GM18861 (cell line): ENCODE measurements at regions not wholly inside any gene's neighbourhood (a gene's known extent, or its start where the extent isn't known, plus 50 kb on each side); places are given as distances from the start of the nearest gene placed in this dataset.
"Not testable (repeated sequence)": the region's sequence is repeated elsewhere in the genome, so short reads cannot be mapped to it uniquely, and the experiment has no call there.

ENCODE experiments used
- ATAC-seq: cut with Tn5 transposase; IDR thresholded peaks from one replicate; pipeline ENCODE4 v1.9.1; 2021; ENCODE audit not compliant: unreplicated experiment

DNA sequence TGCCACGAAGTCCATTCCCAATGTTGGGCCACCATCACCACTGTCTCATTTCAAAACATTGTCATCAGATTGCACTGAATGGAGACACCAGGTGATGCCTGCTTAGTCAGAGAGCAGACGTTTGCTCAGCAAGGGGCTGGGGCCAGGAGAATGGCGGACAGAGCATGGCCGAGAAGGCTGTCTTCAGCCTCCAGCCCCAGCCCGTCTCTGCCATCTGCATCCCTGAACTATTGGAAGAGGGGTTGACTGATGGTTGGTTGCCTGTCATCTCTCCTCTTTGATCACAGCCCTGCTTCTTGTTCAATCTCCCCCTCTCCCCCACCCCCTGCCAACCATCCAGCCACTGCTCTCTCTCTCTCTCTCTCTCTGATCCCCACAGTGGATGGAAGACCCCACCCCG lies 140.9 kb downstream of the SHOX start:
- no peak for ATAC-seq

DNA sequence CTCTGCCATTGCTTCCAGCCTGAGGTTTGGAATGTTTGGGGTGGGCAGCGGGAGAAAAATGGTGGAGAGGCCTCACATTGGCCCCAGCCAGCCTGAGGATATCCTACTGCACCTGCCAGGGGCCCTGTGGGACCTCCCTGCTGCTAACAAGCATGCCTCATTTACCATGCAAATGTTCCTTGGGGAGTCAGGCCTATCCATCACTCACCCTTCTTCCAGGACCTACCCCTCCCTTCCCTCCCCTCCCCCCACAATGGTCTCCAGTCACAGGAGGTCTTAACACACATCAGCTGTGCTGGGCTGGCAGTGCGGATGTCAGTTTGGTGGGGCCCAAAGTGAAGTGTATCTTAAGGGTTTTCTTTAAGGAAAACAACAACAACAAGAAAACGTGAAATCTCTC lies 139.2 kb downstream of the SHOX start:
- no peak for ATAC-seq

DNA sequence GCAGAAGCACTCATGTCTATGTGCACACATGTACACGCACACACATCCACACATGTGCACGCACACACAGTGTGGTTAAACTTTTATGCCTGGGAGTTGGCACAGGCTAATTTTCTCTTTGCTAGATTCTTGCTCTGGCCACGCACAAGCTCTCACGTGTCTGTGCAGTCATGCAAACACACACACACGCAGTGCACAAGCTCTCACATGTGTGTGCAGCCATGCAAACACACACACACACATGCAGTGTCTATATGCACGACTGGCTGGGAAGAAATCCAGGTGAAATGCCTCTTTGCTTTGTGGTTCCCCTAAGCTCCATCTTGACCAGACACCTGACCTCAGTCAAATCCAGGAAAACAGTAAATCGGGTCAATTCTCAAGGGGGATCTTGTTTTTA lies 138.0 kb downstream of the SHOX start:
- no peak for ATAC-seq

DNA sequence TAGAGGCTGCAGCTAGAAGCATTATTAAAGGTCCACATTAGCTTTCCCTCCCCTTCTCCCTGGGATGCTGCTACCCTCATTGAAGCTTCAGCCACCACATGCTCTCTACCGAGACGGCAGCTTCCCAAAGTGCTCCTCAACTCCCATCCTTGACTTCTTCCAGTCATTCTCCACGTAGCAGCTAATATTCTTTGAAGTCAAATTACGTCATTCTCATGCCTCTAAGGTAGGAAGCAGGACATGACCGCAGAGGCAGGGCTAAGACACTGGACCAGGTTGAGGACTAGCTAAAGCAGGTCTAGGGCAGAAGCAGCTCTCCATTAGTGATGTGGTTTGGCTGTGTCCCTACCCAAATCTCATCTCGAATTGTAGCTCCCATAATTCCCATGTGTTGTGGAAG lies 128.3 kb downstream of the SHOX start:
- ATAC-seq: no peak

DNA sequence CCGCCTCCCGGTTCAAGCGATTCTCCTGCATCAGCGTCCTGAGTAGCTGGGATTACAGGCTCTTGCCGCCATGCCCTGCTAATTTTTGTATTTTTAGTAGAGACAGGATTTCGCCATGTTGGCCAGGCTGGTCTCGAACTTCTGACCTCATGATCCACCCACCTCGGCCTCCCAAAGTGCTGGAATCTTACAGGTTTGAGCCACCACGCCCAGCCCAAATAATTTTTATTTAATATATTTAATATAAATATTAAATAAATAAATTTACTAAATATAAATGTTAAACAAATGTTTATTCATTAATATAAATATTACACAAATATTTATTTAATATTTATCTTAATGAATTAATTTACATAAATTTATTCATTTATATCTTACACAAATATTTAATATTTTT lies 120.2 kb downstream of the SHOX start:
- ATAC-seq: no peak

DNA sequence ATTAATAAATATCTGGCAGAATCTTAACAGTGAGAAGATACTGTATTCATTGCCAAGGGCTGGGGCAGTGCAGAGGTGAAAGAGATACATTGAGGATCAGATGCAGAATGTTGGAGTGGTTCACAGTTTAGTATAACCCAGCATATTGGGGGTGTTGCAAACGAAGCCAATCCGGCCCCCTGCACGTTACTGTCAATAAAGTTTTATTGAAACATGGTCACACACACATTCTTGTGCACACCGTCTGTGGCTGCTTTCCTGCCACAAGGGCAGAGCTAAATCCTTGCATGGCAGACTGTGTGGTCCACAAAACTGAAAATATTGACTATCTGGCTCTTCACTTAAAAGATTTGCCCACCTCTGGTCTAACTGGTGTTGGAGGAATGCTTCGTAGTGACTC lies 119.7 kb downstream of the SHOX start:
- ATAC-seq: no peak

DNA sequence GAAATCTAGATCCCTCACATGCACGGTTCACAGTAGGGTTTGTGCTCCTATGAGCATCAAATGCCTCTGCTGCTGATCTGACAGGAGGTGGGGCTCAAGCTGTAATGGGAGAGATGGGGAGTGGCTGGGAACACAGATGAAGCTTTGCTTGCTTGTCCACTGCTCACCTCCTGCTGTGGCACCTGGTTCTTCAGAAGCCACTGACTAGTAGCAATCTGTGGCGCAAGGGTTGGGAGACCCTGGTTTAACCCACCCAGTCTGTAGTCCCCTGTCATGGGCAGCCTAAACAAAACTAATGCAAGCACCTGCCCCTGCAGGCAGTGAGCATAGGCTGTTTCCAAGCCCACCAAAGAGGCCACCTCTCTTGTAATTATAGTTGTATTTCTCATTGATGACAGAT lies 116.6 kb downstream of the SHOX start:
- no peak for ATAC-seq

DNA sequence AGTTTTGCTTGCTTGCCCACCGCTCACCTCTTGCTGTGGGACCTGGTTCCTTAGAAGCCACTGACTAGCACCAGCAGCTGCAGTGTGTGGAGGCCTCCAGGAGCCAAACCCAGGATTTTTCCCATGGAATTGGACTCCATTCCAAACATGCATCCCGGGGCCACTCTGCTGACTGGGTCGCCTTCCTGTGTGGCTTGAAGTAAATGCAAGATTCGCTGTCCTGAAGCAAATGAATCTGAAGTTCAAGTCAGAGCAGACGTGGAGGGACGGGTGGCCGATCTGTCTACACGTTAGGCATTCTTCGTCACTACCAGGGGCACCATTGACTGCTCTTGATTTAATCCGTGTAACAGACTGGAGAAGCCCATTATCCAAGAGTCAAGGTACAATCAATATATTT lies 109.0 kb downstream of the SHOX start:
- ATAC-seq: no peak

DNA sequence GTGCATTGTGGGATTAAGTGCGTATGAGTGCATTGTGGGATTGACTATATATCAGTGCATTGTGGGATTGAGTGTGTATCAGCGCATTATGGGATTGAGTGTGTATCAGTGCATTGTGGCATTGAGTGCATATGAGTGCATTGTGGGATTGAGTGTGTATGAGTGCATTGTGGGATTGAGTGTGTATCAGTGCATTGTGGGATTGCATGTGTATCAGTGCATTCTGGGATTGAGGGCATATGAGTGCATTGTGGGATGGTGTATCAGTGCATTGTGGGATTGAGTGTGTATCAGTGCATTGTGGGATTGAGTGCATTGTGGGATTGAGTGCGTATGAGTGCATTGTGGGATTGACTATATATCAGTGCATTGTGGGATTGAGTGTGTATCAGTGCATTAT lies 106.4 kb downstream of the SHOX start:
- ATAC-seq: not testable (repeated sequence)

DNA sequence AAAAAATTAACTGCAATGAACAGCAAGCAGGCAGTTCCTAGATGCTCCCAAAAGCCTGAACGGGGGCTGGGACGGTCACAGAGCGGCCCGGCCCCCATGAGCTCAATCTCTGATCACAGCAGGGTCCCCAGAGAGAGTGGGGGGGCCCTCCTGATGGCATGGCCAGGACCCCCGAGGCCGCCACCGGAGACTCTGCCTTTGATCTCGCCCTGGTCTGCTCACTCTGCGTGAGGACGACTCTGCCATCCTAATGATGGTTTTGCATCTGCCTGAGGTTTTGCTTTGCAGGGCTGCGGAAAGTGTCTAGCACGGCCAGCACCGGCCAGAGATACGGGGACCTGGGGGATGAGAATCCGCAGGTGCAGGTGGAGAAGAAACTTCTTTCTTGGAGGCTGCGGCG lies 103.8 kb downstream of the SHOX start:
- no peak for ATAC-seq

DNA sequence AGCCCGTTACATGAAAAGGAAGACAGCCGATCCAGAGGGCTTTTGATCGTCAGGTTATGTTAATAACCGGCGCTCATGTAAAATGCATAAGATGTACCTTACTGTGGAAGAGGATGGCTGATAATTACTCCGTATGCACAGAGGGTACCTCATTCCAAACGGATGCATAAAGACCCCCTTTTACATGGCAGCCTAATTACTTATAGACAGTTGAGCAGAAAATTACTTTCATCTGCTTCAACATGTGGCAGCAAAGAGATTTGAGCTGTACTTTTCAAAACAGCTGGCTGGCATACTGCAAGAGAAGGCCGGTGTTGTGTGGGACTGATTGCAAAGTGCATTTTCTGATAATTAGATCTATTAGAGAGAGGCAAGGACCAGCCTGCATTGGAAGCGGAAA lies 103.4 kb downstream of the SHOX start:
- ATAC-seq: no peak

DNA sequence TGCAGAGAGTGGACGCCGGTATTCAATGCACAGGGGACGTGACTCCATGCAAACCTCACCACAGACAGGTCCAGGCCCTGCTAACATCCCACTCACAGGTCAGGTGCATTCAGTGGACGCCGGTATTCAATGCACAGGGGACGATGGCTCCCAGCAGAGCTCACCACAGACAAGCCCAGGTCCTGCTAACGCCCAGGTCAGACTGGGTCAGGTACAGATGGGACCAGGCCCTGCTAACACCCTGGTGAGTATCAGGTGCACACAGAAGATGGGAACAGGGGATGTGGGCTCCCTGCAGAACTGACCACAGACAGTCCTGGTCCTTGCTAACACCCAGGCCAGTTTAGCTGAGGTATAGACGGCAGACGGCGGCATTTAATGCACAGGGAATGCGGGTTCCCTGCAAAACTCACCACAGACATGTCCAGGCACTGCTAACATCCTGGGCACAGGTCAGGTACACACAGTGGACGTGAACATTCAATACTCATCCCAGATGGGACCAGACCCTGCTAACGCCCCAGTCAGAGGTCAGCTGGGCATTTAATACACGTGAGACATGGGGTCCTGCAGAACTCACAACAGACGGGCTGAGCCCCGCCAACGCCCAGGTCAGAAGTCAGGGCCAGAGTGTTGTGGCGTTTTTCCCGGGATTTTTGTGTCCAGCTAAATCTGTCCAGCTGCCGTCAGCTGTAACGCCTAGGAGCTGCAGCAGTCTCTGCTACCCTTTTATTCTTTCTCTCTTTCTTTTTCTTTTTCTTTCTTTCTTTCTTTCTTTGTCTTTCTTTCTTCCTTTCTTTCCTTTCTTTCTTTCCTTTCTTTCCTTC lies 99.2 kb downstream of the SHOX start:
- no peak for ATAC-seq

DNA sequence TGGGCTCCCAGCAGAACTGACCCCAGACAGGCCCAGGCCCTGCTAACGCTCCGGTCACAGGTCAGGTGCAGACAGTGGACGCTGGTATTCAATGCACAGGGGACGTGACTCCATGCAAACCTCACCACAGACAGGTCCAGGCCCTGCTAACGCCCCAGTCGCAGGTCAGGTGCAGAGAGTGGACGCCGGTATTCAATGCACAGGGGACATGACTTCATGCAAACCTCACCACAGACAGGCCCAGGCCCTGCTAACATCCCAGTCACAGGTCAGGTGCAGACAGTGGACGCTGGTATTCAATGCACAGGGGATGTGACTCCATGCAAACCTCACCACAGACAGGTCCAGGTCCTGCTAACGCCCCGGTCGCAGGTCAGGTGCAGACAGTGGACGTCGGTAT lies 98.5 kb downstream of the SHOX start:
- ATAC-seq: not testable (repeated sequence)

DNA sequence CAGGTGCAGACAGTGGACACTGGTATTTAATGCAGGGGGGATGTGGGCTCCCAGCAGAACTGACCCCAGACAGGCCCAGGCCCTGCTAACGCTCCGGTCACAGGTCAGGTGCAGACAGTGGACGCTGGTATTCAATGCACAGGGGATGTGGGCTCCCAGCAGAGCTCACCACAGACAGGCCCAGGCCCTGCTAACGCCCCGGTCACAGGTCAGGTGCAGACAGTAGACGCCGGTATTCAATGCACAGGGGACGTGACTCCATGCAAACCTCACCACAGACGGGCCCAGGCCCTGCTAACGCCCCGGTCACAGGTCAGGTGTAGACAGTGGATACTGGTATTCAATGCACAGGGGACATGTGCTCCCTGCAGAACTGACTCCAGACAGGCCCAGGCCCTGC lies 98.0 kb downstream of the SHOX start:
- not testable (repeated sequence) for ATAC-seq

DNA sequence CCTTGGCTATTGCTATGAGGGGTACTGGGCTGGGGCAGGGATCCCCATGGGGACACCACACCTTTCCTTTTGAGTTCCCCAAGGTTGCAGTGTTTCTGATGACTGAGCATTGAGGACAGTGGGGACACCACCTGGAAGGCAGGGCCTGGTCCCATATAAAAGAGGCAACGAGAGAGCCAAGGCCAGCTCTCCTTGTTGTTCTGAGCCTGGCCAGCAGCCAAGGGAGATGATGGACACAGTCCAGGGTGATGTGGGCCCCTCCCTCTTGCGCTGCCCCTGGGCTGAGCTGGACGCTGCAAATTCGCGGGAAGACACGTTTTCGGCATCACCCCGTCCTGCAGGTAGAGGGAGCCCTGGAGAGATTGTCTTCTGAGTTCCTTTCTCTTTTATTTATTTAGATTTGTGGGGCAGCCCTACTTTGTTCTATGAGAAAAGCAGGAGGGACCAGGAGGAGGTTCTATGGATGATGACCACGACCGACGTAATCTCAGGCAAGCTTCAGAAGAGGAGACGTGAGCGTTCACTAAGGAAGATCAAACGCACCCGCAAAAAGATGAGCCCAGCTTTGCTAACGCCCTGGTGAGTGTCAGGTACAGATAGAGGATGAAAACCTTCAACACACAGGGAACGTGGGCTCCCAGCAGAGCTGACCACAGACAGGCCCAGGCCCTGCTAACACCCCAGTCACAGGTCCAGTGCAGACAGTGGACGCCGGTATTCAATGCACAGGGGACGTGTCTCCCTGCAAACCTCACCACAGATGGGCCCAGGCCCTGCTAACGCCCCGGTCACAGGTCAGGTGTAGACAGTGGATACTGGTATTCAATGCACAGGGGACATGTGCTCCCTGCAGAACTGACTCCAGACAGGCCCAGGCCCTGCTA lies 97.4 kb downstream of the SHOX start:
- no peak for ATAC-seq

DNA sequence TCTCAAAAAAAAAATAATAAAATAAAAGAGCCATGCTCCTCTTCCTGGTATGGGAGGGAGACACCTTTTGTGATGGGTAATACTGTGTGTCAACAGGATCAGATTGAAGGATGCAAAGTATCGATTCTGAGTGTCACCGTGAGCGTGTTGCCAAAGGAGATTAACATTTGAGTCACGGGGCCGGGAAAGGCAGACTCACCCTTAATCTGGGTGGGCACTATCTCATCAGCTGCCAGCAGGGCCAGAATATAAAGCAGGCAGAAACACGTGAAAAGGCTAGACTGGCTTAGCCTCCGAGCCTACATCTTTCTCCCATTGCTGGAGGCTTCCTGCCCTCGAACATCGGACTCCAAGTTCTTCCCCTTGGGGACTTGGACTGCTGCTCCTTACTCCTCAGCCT lies 95.4 kb downstream of the SHOX start:
- ATAC-seq: no peak

DNA sequence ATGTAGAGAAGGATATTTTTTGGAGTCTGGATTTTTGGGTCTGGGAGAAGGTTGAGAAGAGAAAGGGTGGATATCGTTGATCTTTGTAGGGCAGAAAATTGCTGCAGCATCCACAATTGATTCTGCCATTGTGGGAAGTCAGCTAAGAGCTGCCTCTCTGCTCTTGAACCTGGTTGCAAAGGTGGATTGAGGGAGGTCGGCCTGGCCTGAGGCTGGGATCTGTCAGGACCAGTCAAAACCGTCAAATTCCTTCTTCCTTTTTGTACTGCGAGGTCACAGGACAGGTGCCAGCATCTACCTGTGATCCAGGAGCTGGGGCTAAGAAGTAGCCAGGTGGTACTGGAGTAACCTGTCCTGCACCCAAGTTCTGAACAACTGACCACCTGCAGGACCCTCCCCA lies 93.7 kb downstream of the SHOX start:
- no peak for ATAC-seq

DNA sequence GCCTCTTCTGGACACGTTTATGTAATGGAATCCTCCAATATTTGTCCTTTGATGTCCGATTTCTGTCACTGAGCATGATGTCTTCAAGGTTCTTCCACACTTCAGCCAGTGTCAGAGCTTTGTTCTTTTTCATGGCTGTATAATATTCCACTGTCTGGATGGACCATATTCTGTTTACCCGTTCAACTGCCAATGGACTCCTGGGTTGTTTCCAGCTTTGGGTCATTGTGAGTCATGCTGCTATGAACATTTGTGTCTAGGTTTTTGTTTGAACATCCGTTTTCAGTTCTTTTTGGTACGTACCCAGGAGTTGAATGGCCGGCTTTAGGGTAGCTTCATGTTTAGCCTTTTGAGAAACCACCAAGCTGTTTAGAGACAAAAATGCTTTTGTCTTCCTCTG lies 93.2 kb downstream of the SHOX start:
- ATAC-seq: no peak

DNA sequence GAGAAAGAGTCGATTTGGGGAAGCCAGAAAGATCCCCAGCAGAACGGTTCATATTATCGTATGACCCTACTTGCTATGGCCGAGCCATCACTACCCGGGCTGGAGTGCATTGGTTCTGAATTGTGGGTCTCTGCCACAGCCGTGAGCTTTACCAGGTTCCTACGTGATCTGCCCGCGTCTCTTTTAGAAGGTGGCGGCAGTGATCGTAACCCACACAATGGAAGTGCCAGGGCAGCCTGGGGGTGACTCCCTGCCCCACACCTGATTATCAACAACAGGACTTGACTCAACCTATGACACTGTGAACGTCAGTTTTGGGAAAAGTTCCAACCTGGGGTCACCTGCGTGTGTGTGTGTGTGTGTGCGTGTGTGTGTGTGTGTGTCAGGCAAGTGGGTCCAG lies 90.8 kb downstream of the SHOX start:
- no peak for ATAC-seq

DNA sequence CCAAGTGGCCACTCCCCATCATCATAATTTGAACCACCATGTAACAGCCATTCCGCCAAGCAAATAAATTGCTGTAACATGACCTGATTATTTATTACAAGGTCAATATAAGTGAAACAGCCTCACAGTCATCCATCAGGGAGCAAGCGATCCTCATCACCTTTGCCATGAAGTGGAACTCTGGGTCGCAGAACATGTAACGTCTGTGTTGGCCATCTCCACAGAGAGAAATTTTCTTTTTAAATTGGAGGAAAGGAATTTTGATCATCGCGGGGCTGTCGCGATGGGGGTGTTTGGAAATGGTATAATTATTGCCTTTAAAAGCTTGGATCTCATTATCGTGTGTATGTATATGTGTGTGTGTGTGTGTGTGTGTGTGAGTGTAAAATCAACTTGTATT lies 90.2 kb downstream of the SHOX start:
- ATAC-seq: no peak

DNA sequence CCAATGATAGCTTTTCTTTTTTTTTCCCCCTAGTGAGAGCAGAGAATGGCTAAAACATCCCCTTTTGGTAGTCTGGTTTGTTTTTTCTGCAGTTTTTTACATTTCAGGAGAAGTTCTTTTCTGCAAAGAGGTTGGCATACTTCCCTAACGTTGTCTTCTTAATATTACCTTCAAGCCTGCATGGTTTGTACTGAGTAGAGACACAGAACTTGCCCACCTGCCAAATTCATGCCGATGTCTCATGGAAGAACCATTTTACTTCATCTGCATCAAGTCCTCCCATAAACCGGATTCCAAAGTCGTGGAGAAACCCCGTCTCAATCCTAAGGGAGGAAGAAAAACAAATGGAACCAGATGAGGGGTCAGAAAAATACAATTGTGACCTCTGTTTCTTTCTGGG lies 89.7 kb downstream of the SHOX start:
- no peak for ATAC-seq

DNA sequence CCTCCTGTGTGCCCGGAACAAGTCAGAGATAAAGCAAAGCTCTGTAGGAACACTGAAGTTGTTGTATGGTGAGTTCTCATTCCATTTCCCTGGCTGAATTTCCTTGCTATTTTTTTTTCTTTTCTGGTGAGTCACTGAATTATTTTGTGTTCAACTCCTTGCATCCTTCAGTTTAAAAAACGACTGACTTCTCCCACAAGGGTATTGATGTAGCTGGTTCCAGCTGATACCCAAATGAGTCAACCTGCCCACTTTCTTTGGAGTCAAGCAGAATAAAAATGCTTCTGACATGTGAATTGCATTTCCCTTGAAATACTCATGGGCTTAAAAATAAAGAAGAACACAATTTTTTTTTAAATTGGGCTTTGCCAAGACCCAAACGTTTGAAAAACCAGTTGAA lies 85.5 kb downstream of the SHOX start:
- ATAC-seq: no peak
